ENCODE measurements at regions not wholly inside any gene's neighbourhood (a gene's known extent, or its start where the extent isn't known, plus 50 kb on each side); places are given as distances from the start of the nearest gene placed in this dataset.

DNA sequence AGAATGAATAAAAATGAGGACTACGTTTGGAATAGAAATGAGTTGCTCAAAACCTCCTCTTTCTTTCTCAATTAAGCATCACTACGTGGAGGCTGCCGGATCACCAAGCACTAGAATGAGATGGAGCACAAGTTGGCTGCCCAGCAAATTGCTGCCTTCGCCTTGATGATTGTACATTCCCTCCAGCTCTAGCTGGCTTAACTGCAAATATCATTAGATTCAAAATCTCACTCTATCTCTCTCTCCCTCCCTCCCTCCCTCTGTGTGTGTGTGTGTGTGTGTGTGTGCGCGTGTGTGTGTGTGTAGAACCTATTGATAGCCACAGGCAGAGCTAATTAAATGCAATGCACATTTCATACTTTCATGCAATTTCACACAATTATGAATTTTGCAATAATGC lies 310.7 kb upstream of the CDH4 start:
- Histone ChIP-seq H3K79me2 (ENCODE audit: insufficient read depth, low read depth, low read length) (no peaks in the 10 kb centered on the region), H3K27ac (ENCODE audit: low read depth, low read length, poor library complexity, severe bottlenecking) (no peak overlapping the region), H3K4me2 (ENCODE audit: low read length) (no peak overlapping the region), H3K9me3 (ENCODE audit: low read length) (no peaks in the 10 kb centered on the region), H3K4me1 (ENCODE audit: insufficient read depth, low read length, poor library complexity, severe bottlenecking) (no peaks in the 10 kb centered on the region), H3K4me3 (ENCODE audit: low read depth, low read length, poor library complexity, severe bottlenecking) (no peak overlapping the region), H2AFZ (ENCODE audit: low read length) (no peak overlapping the region), H3K9me2 (ENCODE audit: insufficient read depth, low read length) (no peaks in the 10 kb centered on the region), H4K20me1 (ENCODE audit: insufficient read depth, low read length) (no peaks in the 10 kb centered on the region), H3K36me3 (ENCODE audit: insufficient read depth, low read length) (no peaks in the 10 kb centered on the region)
- BruUV-seq (replicated peaks) = no TSS peak
- POLR2A ChIA-PET = interaction anchor here (0.5 kb wide), 1 partner anchor 238 kb away, joined by 6 read pairs; no protein-coding TSS in a partner anchor
- no peak for DNase-seq (ENCODE audit: low spot score)
- intact Hi-C loops (cut with micrococcal nuclease; ENCODE audit: unreplicated experiment) = no loop called here
- no peak for TF ChIP-seq EZH2phosphoT487 (IDR thresholded peaks at IDR 0.05; ENCODE audit: borderline replicate concordance, low read depth, low read length)
- TF ChIP-seq, protein P1, sequence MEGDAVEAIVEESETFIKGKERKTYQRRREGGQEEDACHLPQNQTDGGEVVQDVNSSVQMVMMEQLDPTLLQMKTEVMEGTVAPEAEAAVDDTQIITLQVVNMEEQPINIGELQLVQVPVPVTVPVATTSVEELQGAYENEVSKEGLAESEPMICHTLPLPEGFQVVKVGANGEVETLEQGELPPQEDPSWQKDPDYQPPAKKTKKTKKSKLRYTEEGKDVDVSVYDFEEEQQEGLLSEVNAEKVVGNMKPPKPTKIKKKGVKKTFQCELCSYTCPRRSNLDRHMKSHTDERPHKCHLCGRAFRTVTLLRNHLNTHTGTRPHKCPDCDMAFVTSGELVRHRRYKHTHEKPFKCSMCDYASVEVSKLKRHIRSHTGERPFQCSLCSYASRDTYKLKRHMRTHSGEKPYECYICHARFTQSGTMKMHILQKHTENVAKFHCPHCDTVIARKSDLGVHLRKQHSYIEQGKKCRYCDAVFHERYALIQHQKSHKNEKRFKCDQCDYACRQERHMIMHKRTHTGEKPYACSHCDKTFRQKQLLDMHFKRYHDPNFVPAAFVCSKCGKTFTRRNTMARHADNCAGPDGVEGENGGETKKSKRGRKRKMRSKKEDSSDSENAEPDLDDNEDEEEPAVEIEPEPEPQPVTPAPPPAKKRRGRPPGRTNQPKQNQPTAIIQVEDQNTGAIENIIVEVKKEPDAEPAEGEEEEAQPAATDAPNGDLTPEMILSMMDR (conservative IDR thresholded peaks at IDR 0.05; ENCODE audit: low read length) = no peak
- CTCF ChIA-PET (ENCODE audit: unreplicated experiment) = no interaction called here

DNA sequence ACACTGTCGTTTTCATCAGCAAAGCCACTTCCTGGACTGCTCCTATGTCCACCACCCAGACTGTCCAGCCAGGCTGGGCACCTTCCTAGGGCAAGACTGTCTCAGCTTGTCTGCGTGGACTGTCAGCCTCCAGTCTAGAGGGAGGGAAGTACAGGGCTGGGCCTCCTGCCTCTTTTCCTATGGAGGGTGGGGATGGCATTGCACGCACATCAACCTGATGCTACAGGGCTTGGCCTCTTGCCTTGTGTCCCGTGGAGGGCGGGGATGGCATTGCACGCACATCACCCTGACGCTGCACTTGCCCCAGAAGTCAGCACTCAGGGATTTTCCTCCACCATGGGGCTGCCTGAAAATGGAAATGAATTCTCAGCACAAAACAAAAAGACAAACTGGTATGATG lies 304.2 kb upstream of the CDH4 start:
- TF ChIP-seq, protein P1 (conservative IDR thresholded peaks at IDR 0.05; ENCODE audit: low read length) = no peak
- no peak for TF ChIP-seq EZH2phosphoT487 (IDR thresholded peaks at IDR 0.05; ENCODE audit: borderline replicate concordance, low read depth, low read length)
- H3K9me2 ChIP-seq (ENCODE audit: insufficient read depth, low read length) = no peaks in the 10 kb centered on the region
- no peak overlapping the region for H3K4me2 ChIP-seq (ENCODE audit: low read length)
- no peak overlapping the region for H2AFZ ChIP-seq (ENCODE audit: low read length)
- no peak overlapping the region for H3K27ac ChIP-seq (ENCODE audit: low read depth, low read length, poor library complexity, severe bottlenecking)
- intact Hi-C loops (cut with micrococcal nuclease; ENCODE audit: unreplicated experiment) = no loop called here
- ChIA-PET POLR2A (no interaction called here), CTCF (ENCODE audit: unreplicated experiment) (no interaction called here)
- H4K20me1 ChIP-seq (ENCODE audit: insufficient read depth, low read length) = no peaks in the 10 kb centered on the region
- no peak overlapping the region for H3K4me3 ChIP-seq (ENCODE audit: low read depth, low read length, poor library complexity, severe bottlenecking)
- H3K9me3 ChIP-seq (ENCODE audit: low read length) = no peaks in the 10 kb centered on the region
- BruUV-seq (replicated peaks) = no TSS peak
- H3K36me3 ChIP-seq (ENCODE audit: insufficient read depth, low read length) = no peaks in the 10 kb centered on the region
- no peak for DNase-seq (ENCODE audit: low spot score)
- H3K79me2 ChIP-seq (ENCODE audit: insufficient read depth, low read depth, low read length) = no peaks in the 10 kb centered on the region
- H3K4me1 ChIP-seq (ENCODE audit: insufficient read depth, low read length, poor library complexity, severe bottlenecking) = no peaks in the 10 kb centered on the region

DNA sequence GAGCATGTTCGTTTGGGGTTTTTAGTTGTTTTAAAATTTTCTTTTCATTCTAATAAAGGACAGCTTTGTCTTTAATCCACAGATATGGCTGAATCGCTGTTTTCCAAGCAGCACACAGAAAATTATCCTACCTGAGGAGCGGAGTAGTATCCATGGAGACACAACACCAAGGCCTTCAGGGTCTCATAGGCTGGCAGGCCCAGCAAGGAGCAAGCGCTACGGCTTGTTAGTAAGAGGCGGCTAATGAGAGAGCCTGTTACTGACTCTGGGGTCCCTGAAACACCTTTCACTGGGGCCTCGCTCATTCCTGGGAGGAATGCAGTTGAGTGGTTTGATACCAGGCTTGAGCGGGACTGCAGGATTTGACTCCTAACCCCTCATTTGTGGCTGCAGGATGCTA lies 303.8 kb upstream of the CDH4 start:
- no peak overlapping the region for H3K4me2 ChIP-seq (ENCODE audit: low read length)
- no peak overlapping the region for H3K4me3 ChIP-seq (ENCODE audit: low read depth, low read length, poor library complexity, severe bottlenecking)
- intact Hi-C loops (cut with micrococcal nuclease; ENCODE audit: unreplicated experiment) = no loop called here
- no peak overlapping the region for H2AFZ ChIP-seq (ENCODE audit: low read length)
- H3K79me2 ChIP-seq (ENCODE audit: insufficient read depth, low read depth, low read length) = no peaks in the 10 kb centered on the region
- ChIA-PET CTCF (ENCODE audit: unreplicated experiment) (no interaction called here), POLR2A (no interaction called here)
- BruUV-seq (replicated peaks) = no TSS peak
- H3K36me3 ChIP-seq (ENCODE audit: insufficient read depth, low read length) = no peaks in the 10 kb centered on the region
- H4K20me1 ChIP-seq (ENCODE audit: insufficient read depth, low read length) = no peaks in the 10 kb centered on the region
- DNase-seq (ENCODE audit: low spot score) = no peak
- H3K9me3 ChIP-seq (ENCODE audit: low read length) = no peaks in the 10 kb centered on the region
- TF ChIP-seq, protein P1 (conservative IDR thresholded peaks at IDR 0.05; ENCODE audit: low read length) = no peak
- no peak for TF ChIP-seq EZH2phosphoT487 (IDR thresholded peaks at IDR 0.05; ENCODE audit: borderline replicate concordance, low read depth, low read length)
- H3K27ac ChIP-seq (ENCODE audit: low read depth, low read length, poor library complexity, severe bottlenecking) = no peak overlapping the region
- no peaks in the 10 kb centered on the region for H3K9me2 ChIP-seq (ENCODE audit: insufficient read depth, low read length)
- H3K4me1 ChIP-seq (ENCODE audit: insufficient read depth, low read length, poor library complexity, severe bottlenecking) = no peaks in the 10 kb centered on the region

All from OCI-LY7 (cell line).